H9 (cell line): ENCODE measurements at regions not wholly inside any gene's neighbourhood (a gene's known extent, or its start where the extent isn't known, plus 50 kb on each side); places are given as distances from the start of the nearest gene placed in this dataset.
A peak's percentile ranks its signal among the peaks of the same experiment; 100 is the strongest.

Experiments used
- DNase-seq: peaks from one replicate; pipeline ENCODE4 v3.0.0-alpha.2; 2017
- H2AFZ ChIP-seq: one replicate; pipeline ENCODE4 v1.6.1; 2013; ENCODE audit warnings: mild to moderate bottlenecking, low read length, control low read depth, moderate library complexity
- H2AK5ac ChIP-seq: 2 replicates; pipeline ENCODE4 v1.6.1; 2013; ENCODE audit warnings: low read length, control low read depth, mixed read lengths; ENCODE audit not compliant: insufficient read length
- H2BK120ac ChIP-seq: one replicate; pipeline ENCODE4 v1.6.1; 2013; ENCODE audit warnings: low read depth, mild to moderate bottlenecking, low read length, control low read depth, inconsistent platforms; ENCODE audit not compliant: poor library complexity, severe bottlenecking
- H2BK12ac ChIP-seq: 2 replicates; pipeline ENCODE4 v1.6.1; 2013; ENCODE audit warnings: low read length, control low read depth, mixed read lengths, low read depth; ENCODE audit not compliant: insufficient read length
- H2BK15ac ChIP-seq: 2 replicates; pipeline ENCODE4 v1.6.1; 2013; ENCODE audit warnings: low read depth, low read length, control low read depth
- H2BK20ac ChIP-seq: one replicate; pipeline ENCODE4 v1.6.1; 2013; ENCODE audit warnings: low read depth, mild to moderate bottlenecking, low read length, control low read depth, inconsistent platforms; ENCODE audit not compliant: poor library complexity, severe bottlenecking
- H2BK5ac ChIP-seq: 2 replicates; pipeline ENCODE4 v1.6.1; 2013; ENCODE audit warnings: low read length, control low read depth, mixed read lengths; ENCODE audit not compliant: insufficient read length
- H3K14ac ChIP-seq: 2 replicates; pipeline ENCODE4 v1.6.1; 2013; ENCODE audit warnings: low read length, control low read depth; ENCODE audit not compliant: insufficient read depth
- H3K18ac ChIP-seq: 2 replicates; pipeline ENCODE4 v1.6.1; 2013; ENCODE audit warnings: low read depth, mild to moderate bottlenecking, mixed read lengths, low read length, control low read depth; ENCODE audit not compliant: insufficient read length
- H3K23ac ChIP-seq: 2 replicates; pipeline ENCODE4 v1.6.1; 2013; ENCODE audit warnings: low read length, control low read depth, mixed read lengths, low read depth; ENCODE audit not compliant: insufficient read length
- H3K23me2 ChIP-seq: 2 replicates; pipeline ENCODE4 v1.6.1; 2013; ENCODE audit warnings: low read depth, mild to moderate bottlenecking, mixed read lengths, low read length, control low read depth; ENCODE audit not compliant: insufficient read length, poor library complexity, severe bottlenecking
- H3K27ac ChIP-seq: 2 replicates; pipeline ENCODE4 v1.5.1; 2013; ENCODE audit warnings: low read length, control low read depth, mixed read lengths, low read depth; ENCODE audit not compliant: insufficient read length
- H3K27me3 ChIP-seq: 2 replicates; pipeline ENCODE4 v1.6.1; 2013; ENCODE audit warnings: low read length, control low read depth, inconsistent platforms; ENCODE audit not compliant: insufficient read depth
- H3K4ac ChIP-seq: 2 replicates; pipeline ENCODE4 v1.6.1; 2013; ENCODE audit warnings: low read depth, mild to moderate bottlenecking, control low read depth, inconsistent platforms, low read length, moderate library complexity
- H3K4me1 ChIP-seq: 2 replicates; pipeline ENCODE4 v1.6.1; 2013; ENCODE audit warnings: low read length, control low read depth, inconsistent platforms; ENCODE audit not compliant: insufficient read depth
- H3K4me2 ChIP-seq: 2 replicates; pipeline ENCODE4 v1.6.1; 2013; ENCODE audit warnings: low read length, control low read depth, mixed read lengths; ENCODE audit not compliant: insufficient read length, insufficient read depth
- H3K56ac ChIP-seq: 2 replicates; pipeline ENCODE4 v1.6.1; 2013; ENCODE audit warnings: low read depth, mild to moderate bottlenecking, mixed read lengths, low read length, control low read depth; ENCODE audit not compliant: insufficient read length
- H3K79me1 ChIP-seq: 2 replicates; pipeline ENCODE4 v1.6.1; 2013; ENCODE audit warnings: low read depth, mild to moderate bottlenecking, moderate library complexity, low read length, control low read depth, inconsistent platforms; ENCODE audit not compliant: insufficient read depth, poor library complexity, severe bottlenecking
- H3K79me2 ChIP-seq: 2 replicates; pipeline ENCODE4 v1.6.1; 2013; ENCODE audit warnings: low read length, control low read depth, inconsistent platforms; ENCODE audit not compliant: insufficient read depth
- H3K9ac ChIP-seq: 2 replicates; pipeline ENCODE4 v1.6.1; 2013; ENCODE audit warnings: low read length, control low read depth, mixed read lengths; ENCODE audit not compliant: insufficient read length; ENCODE audit errors: extremely low read depth
- H3K9me3 ChIP-seq: one replicate; pipeline ENCODE4 v1.6.1; 2013; ENCODE audit warnings: low read depth, low read length, inconsistent platforms; ENCODE audit not compliant: control insufficient read depth
- H3T11ph ChIP-seq: one replicate; pipeline ENCODE4 v1.6.1; 2013; ENCODE audit warnings: mild to moderate bottlenecking, low read length, control low read depth, inconsistent platforms
- H4K20me1 ChIP-seq: one replicate; pipeline ENCODE4 v1.6.1; 2013; ENCODE audit not compliant: control insufficient read depth, insufficient read length, insufficient read depth
- H4K5ac ChIP-seq: 2 replicates; pipeline ENCODE4 v1.6.1; 2013; ENCODE audit warnings: low read depth, mild to moderate bottlenecking, mixed read lengths, low read length, control low read depth; ENCODE audit not compliant: insufficient read length
- H4K8ac ChIP-seq: replicated peaks from 2 replicates; pipeline ENCODE4 v1.6.1; 2013; ENCODE audit warnings: low read length, control low read depth, mixed read lengths, low read depth; ENCODE audit not compliant: insufficient read length
- H4K91ac ChIP-seq: 2 replicates; pipeline ENCODE4 v1.6.1; 2013; ENCODE audit warnings: low read depth, mild to moderate bottlenecking, moderate library complexity, mixed read lengths, low read length, control low read depth; ENCODE audit not compliant: insufficient read length
- H3K27ac Mint-ChIP-seq, 3 experiments: 2 replicates in 2 of 3; 3 replicates in 1 of 3; pipeline ENCODE4 v1.8.0; 2020 to 2021; ENCODE audit warnings: mixed read lengths in 3 of 3, mild to moderate bottlenecking in 1 of 3, moderate library complexity in 1 of 3
- H3K27me3 Mint-ChIP-seq: 2 replicates; pipeline ENCODE4 v1.8.0; 2021; ENCODE audit warnings: low read depth, mild to moderate bottlenecking, moderate library complexity, mixed read lengths
- H3K36me3 Mint-ChIP-seq, 3 experiments: 2 replicates in 2 of 3; 3 replicates in 1 of 3; pipeline ENCODE4 v1.8.0; 2020 to 2021; ENCODE audit warnings: low read depth in 3 of 3, mixed read lengths in 3 of 3; ENCODE audit not compliant: insufficient read depth in 1 of 3
- H3K4me1 Mint-ChIP-seq, 2 experiments: 2 replicates each; pipeline ENCODE4 v1.8.0; 2020; ENCODE audit warnings: mixed read lengths in 2 of 2
- H3K4me3 Mint-ChIP-seq, 2 experiments: 2 replicates in 1 of 2; 3 replicates in 1 of 2; pipeline ENCODE4 v1.8.0; 2020 to 2021; ENCODE audit warnings: mild to moderate bottlenecking in 2 of 2, mixed read lengths in 2 of 2, moderate library complexity in 1 of 2
- H3K9me3 Mint-ChIP-seq, 2 experiments: 2 replicates in 1 of 2; 3 replicates in 1 of 2; pipeline ENCODE4 v1.8.0; 2020; ENCODE audit warnings: mild to moderate bottlenecking in 2 of 2, mixed read lengths in 2 of 2, moderate library complexity in 1 of 2
- CTCF ChIP-seq: fragments of 200-600 bp; sonication (generic); conservative IDR thresholded peaks from 3 replicates; pipeline ENCODE4 v1.8.0; 2021; ENCODE audit warnings: antibody characterized with exemption, mild to moderate bottlenecking
- WGBS: extraction: QIAGEN DNeasy Blood & Tissue Kit; methylation state at CpG from one replicate; pipeline ENCODE4 v1.1.7; 2013; ENCODE audit warnings: missing lambda C conversion rate, low lambda C conversion rate, mixed read lengths; ENCODE audit not compliant: insufficient read length; ENCODE audit errors: extremely low coverage; 5-methylcytosine and 5-hydroxymethylcytosine counted together

DNA sequence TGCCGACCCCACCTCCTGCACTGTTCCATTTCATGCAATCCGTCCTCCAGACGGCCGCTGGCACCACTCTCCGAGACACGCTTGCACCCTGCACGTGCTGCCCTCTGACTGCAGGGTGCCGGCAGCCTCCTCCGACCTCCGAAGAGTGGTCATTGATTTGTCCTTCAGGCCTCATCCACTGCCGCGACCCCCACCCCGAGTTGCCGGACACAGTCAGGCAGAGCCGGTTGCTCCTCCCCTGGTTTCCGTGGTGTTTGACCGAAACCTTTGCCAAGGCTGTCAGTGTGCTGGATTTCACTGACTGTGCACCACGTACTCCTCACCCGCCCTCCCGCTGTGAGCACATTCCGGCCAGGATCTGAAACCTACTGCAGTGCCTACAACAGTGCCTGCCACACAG is 156.4 kb upstream of the PDE10A start:
- Mint-ChIP-seq H3K4me3 (peak overlapping the region in 1 of 2 experiments; percentile 13; a peak in 3 of 5 replicates), H3K36me3 (no peaks in the 10 kb centered on the region), H3K27ac (peak overlapping the region in 2 of 3 experiments; percentile 10 to 21; a peak in 2 of 7 replicates), H3K4me1 (peaks cover 44 to 45% of the 10 kb centered on the region in 2 experiments), H3K27me3 (peaks cover 12% of the 10 kb centered on the region), H3K9me3 (no peaks in the 10 kb centered on the region; a peak in 1 of 5 replicates)
- H2AFZ ChIP-seq, result no peak overlapping the region
- H3K4me1 ChIP-seq, result peaks cover 15% of the 10 kb centered on the region; the same call in 1 of the 2 replicates
- H3K9ac ChIP-seq, result no peak overlapping the region
- no peak overlapping the region for H3K27ac ChIP-seq
- DNase-seq, result no peak
- H2AK5ac ChIP-seq, result no peak overlapping the region
- H3K27me3 ChIP-seq, result no peaks in the 10 kb centered on the region
- no peak overlapping the region for H3K4ac ChIP-seq
- no CpG with 5 or more reads among the region's 21 CpGs for WGBS
- H3K23ac ChIP-seq, result no peak overlapping the region
- no peaks in the 10 kb centered on the region for H3K79me2 ChIP-seq
- H3K79me1 ChIP-seq, result no peaks in the 10 kb centered on the region
- no peak overlapping the region for H3T11ph ChIP-seq
- no peaks in the 10 kb centered on the region for H3K23me2 ChIP-seq
- no peaks in the 10 kb centered on the region for H4K20me1 ChIP-seq
- H2BK5ac ChIP-seq, result no peak overlapping the region
- H2BK15ac ChIP-seq, result no peak overlapping the region
- H4K8ac ChIP-seq, result no peak overlapping the region
- H2BK12ac ChIP-seq, result no peak overlapping the region
- no peak overlapping the region for H3K18ac ChIP-seq
- no peak overlapping the region for H4K5ac ChIP-seq
- no peak overlapping the region for H3K4me2 ChIP-seq
- no peaks in the 10 kb centered on the region for H3K9me3 ChIP-seq
- H3K14ac ChIP-seq, result no peak overlapping the region
- no peak overlapping the region for H4K91ac ChIP-seq
- H2BK20ac ChIP-seq, result no peak overlapping the region
- no peak overlapping the region for H2BK120ac ChIP-seq
- H3K56ac ChIP-seq, result no peak overlapping the region
- no peak for TF ChIP-seq CTCF
